ENCODE measurements at regions not wholly inside any gene's neighbourhood (a gene's known extent, or its start where the extent isn't known, plus 50 kb on each side); places are given as distances from the start of the nearest gene placed in this dataset.

GRCh38 chr4:1464581-1465171 lies 58.4 kb upstream of the NKX1-1 start:
- TF ChIP-seq, protein P1, sequence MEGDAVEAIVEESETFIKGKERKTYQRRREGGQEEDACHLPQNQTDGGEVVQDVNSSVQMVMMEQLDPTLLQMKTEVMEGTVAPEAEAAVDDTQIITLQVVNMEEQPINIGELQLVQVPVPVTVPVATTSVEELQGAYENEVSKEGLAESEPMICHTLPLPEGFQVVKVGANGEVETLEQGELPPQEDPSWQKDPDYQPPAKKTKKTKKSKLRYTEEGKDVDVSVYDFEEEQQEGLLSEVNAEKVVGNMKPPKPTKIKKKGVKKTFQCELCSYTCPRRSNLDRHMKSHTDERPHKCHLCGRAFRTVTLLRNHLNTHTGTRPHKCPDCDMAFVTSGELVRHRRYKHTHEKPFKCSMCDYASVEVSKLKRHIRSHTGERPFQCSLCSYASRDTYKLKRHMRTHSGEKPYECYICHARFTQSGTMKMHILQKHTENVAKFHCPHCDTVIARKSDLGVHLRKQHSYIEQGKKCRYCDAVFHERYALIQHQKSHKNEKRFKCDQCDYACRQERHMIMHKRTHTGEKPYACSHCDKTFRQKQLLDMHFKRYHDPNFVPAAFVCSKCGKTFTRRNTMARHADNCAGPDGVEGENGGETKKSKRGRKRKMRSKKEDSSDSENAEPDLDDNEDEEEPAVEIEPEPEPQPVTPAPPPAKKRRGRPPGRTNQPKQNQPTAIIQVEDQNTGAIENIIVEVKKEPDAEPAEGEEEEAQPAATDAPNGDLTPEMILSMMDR (conservative IDR thresholded peaks at IDR 0.05; ENCODE audit: control insufficient read depth, insufficient read depth, low read depth, low read length) = no peak
- no peak overlapping the region for H3K4me3 ChIP-seq (ENCODE audit: control insufficient read depth, low read depth, low read length)
- DNase-seq (ENCODE audit: low read depth) = no peak

DNA sequence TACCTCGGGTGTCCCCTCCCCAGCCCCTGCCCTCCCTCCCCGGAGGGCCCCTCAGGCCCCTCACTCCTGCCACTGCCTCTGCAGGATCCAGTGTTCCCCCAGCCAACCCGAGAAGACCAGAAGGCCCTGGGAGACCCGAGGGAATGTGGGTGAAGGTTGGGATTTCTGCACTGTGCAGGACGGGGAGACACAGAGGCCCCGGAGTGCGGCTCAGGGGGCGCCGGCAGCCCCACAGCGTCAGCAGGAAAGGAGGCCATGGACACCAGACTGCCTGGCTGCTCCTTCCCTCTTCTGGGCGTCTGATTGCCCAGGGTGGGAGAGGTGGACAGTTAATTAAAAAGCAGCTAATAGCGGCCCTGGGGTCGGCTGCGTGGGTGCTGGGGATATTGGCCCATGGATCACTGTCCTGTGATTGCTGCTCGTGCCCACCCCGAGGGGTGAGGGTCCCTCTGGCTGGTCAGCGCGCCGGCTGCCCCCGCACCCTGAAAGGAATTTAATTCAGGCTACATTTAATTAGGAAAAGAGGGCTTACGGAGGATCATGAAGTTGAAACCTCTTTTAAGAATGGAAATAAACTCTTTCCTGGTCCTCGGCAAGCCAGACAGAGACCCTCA lies 57.8 kb upstream of the NKX1-1 start:
- DNase-seq (ENCODE audit: low read depth) = no peak
- TF ChIP-seq, protein P1 (conservative IDR thresholded peaks at IDR 0.05; ENCODE audit: control insufficient read depth, insufficient read depth, low read depth, low read length) = no peak
- H3K4me3 ChIP-seq (ENCODE audit: control insufficient read depth, low read depth, low read length) = no peak overlapping the region

DNA sequence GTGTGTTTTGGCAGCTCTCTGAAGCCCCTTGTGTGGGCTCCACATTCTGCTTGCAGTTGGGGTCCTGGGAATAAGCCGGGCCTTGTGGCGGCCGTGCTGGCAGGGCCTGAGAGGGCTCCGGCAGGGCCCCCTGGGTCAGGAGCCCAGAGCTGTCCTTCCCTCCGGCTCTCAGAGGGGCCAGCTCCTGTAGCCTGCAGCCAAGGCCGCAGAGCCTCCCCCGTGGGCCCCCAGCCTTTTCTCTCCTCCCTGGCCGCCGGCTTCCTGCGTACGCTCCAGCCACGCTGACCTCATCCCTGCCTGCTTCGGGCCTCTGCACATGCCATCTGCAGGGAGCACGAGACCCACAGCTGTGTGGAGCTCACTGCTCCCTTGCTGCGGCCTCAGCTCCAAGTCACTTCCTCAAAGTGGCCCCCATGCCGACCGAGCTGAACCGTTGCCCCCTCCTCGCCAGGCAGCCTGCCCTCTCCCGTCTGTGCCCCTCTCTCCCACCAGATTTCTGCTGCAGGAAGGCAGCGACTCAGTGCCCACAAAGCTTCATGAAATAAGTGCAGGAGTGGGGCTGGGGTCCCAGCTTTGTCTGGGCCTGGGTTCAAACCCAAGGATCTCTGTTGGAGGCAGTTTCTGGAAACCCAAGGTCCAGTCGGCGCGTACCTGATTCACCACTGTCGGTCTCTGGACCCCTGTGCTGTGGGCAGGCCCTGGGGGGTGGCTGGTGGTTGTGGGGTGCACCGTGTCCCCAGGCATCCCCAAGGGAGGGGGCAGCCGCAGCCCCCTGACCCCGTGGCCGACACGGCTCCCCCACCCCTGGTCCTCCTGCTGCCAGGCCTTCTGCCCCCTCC lies 57.1 kb upstream of the NKX1-1 start:
- DNase-seq (ENCODE audit: low read depth) = peak; percentile 32
- H3K4me3 ChIP-seq (ENCODE audit: control insufficient read depth, low read depth, low read length) = no peak overlapping the region
- TF ChIP-seq, protein P1 (conservative IDR thresholded peaks at IDR 0.05; ENCODE audit: control insufficient read depth, insufficient read depth, low read depth, low read length) = no peak

DNA sequence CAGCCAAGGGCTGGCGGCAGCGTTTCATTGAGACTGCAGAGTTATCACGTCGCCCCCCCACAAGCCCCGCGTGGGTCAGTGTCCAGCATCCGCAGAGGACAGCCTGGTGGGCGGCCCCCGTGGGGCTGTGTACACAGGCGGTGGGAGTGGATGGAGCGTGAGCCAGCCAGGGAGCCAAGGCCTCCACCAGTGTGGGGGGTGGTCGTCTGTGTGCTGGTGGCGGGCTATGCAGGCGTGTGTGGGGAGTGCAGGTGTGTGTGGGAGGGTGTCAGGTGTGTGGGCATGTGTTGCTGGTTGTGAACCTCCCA lies 56.5 kb upstream of the NKX1-1 start:
- TF ChIP-seq, protein P1 (conservative IDR thresholded peaks at IDR 0.05; ENCODE audit: control insufficient read depth, insufficient read depth, low read depth, low read length) = no peak
- no peak overlapping the region for H3K4me3 ChIP-seq (ENCODE audit: control insufficient read depth, low read depth, low read length)
- DNase-seq (ENCODE audit: low read depth) = no peak

- TF ChIP-seq, protein P1 (conservative IDR thresholded peaks at IDR 0.05; ENCODE audit: control insufficient read depth, insufficient read depth, low read depth, low read length) = no peak
- DNase-seq (ENCODE audit: low read depth) = no peak
- no peak overlapping the region for H3K4me3 ChIP-seq (ENCODE audit: control insufficient read depth, low read depth, low read length)
These were observed 55.9 kb upstream of the NKX1-1 start for GRCh38 chr4:1462009-1462767.

- TF ChIP-seq, protein P1 (conservative IDR thresholded peaks at IDR 0.05; ENCODE audit: control insufficient read depth, insufficient read depth, low read depth, low read length) = no peak
- H3K4me3 ChIP-seq (ENCODE audit: control insufficient read depth, low read depth, low read length) = no peak overlapping the region
- no peak for DNase-seq (ENCODE audit: low read depth)
These were observed 55.0 kb upstream of the NKX1-1 start for GRCh38 chr4:1460967-1461868.
